NT2/D1 (cell line): ENCODE measurements at regions not wholly inside any gene's neighbourhood (a gene's known extent, or its start where the extent isn't known, plus 50 kb on each side); places are given as distances from the start of the nearest gene placed in this dataset.

Experiments used
- SUZ12 ChIP-seq: IDR thresholded peaks from 2 replicates; pipeline ENCODE4 v1.6.1; 2011; ENCODE audit not compliant: insufficient read length, insufficient read depth; ENCODE audit errors: extremely low read depth
- YY1 ChIP-seq: IDR thresholded peaks from 2 replicates; pipeline ENCODE4 v1.6.1; 2011; ENCODE audit not compliant: insufficient read length, insufficient read depth
- ZNF274 ChIP-seq: IDR thresholded peaks from 2 replicates; pipeline ENCODE4 v1.6.1; 2011; ENCODE audit warnings: mild to moderate bottlenecking, low read depth, low read length

- TF ChIP-seq YY1 = no peak
- TF ChIP-seq SUZ12 = no peak
- no peak for TF ChIP-seq ZNF274
Observed at GRCh38 chr10:104520653-104521052, 120.4 kb upstream of the SORCS3 start.
